ENCODE measurements at regions not wholly inside any gene's neighbourhood (a gene's known extent, or its start where the extent isn't known, plus 50 kb on each side); places are given as distances from the start of the nearest gene placed in this dataset.

GRCh38 chr1:229217716-229218115 is 53.2 kb upstream of the RAB4A start:
- TF ChIP-seq SUZ12 (IDR thresholded peaks at IDR 0.05; ENCODE audit: extremely low read depth, insufficient read depth, insufficient read length) (no peak), ZNF274 (IDR thresholded peaks at IDR 0.05; ENCODE audit: low read depth, low read length) (no peak)

Measured in NT2/D1 (cell line).